NCI-H2171 treated with DMSO at 0.1 percent for 48 hours (cell line): ENCODE measurements at regions not wholly inside any gene's neighbourhood (a gene's known extent, or its start where the extent isn't known, plus 50 kb on each side); places are given as distances from the start of the nearest gene placed in this dataset.
A peak's percentile ranks its signal among the peaks of the same experiment; 100 is the strongest.

Experiments used
- DNase-seq: peaks from one replicate; lab custom pipeline; 2025; lab: John Stamatoyannopoulos, UW

GRCh38 chr1:191890433-191891088, 267.7 kb upstream of the RGS18 start:
- no peak for DNase-seq

GRCh38 chr1:191892716-191893115, 265.5 kb upstream of the RGS18 start:
- no peak for DNase-seq

- DNase-seq, result no peak
These were observed 263.2 kb upstream of the RGS18 start for GRCh38 chr1:191895049-191895448.

- no peak for DNase-seq
These were observed 262.7 kb upstream of the RGS18 start for GRCh38 chr1:191895462-191896058.

- DNase-seq, result no peak
These were observed 261.1 kb upstream of the RGS18 start for GRCh38 chr1:191897134-191897533.

- DNase-seq, result no peak
These were observed 256.6 kb upstream of the RGS18 start for GRCh38 chr1:191901651-191902050.

- DNase-seq, result no peak
These were observed 253.3 kb upstream of the RGS18 start for GRCh38 chr1:191904991-191905390.

- no peak for DNase-seq
These were observed 252.5 kb upstream of the RGS18 start for GRCh38 chr1:191905781-191906180.

- peak; percentile 18 for DNase-seq
These were observed 251.1 kb upstream of the RGS18 start for GRCh38 chr1:191907121-191907520.

- DNase-seq, result no peak
These were observed 248.0 kb upstream of the RGS18 start for GRCh38 chr1:191910245-191910644.

GRCh38 chr1:191912517-191912916, 245.7 kb upstream of the RGS18 start:
- no peak for DNase-seq

- DNase-seq, result peak; percentile 2
These were observed 244.8 kb upstream of the RGS18 start for GRCh38 chr1:191913260-191913977.

- DNase-seq, result no peak
These were observed 228.9 kb upstream of the RGS18 start for GRCh38 chr1:191929383-191929782.

GRCh38 chr1:191943684-191944083, 214.6 kb upstream of the RGS18 start:
- DNase-seq, result no peak

- no peak for DNase-seq
These were observed 204.7 kb upstream of the RGS18 start for GRCh38 chr1:191953526-191953925.

- no peak for DNase-seq
These were observed 198.4 kb upstream of the RGS18 start for GRCh38 chr1:191959856-191960255.

- DNase-seq, result no peak
These were observed 195.0 kb upstream of the RGS18 start for GRCh38 chr1:191963286-191963685.

- DNase-seq, result no peak
These were observed 194.3 kb upstream of the RGS18 start for GRCh38 chr1:191963781-191964455.

- no peak for DNase-seq
These were observed 189.0 kb upstream of the RGS18 start for GRCh38 chr1:191969290-191969689.

- DNase-seq, result no peak
These were observed 188.1 kb upstream of the RGS18 start for GRCh38 chr1:191970116-191970515.

GRCh38 chr1:191971447-191971846, 186.8 kb upstream of the RGS18 start:
- DNase-seq, result no peak

- DNase-seq, result no peak
These were observed 184.3 kb upstream of the RGS18 start for GRCh38 chr1:191974004-191974403.
